ENCODE measurements at regions not wholly inside any gene's neighbourhood (a gene's known extent, or its start where the extent isn't known, plus 50 kb on each side); places are given as distances from the start of the nearest gene placed in this dataset.
"Not testable (repeated sequence)": the region's sequence is repeated elsewhere in the genome, so short reads cannot be mapped to it uniquely, and the experiment has no call there.

DNA sequence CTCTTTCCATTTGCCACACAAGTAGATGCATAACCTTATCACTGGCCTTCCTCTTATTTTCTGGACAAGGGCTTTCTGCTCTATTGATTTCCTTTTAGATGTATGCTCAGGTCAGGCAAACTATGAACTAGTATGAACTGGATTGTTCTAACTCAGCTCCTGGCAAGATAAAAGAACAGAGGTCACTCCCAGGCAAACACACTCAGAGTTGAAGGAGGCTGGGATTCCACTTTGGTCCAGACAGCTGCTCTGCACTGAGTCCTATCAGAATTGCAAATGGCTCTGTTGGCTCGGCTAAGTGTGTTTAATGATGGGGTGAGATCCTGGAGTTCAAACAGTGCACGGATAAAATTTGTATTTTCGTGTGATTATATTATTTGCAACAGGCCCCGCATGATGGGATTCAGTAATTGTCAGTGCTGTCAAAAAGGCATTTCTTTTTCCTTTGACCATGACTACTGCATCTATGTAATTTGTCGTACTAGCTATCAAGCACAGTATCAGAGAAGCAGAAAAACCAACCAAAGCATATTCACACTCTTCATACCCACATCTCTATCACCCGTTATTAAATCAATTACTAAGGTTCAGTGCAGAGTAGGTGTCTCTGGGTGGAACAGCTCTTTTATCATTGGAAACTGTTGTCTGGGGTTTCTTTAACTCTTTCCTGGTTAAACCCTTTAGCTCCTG is 288.1 kb upstream of the PRKCQ start:
- DNase-seq: no peak

DNA sequence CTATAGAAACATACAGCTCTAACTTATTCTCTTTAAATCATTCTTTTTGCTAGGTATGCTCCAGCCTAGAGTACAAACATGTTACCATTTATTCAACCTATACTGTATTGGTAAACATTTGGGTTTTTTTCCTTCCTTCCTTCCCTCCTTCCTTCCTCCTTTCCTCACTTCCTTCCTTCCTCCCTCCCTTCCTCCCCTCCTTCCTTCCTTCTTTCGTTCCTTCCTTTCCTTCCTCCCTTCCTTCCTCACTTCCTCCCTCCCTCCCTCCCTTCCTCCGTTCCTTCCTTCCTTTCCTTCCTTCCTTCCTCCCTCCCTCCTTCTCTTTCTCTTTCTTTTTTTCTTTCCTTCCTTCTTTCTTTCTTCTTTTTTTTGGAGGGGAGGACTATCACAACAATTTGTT is 286.7 kb upstream of the PRKCQ start:
- DNase-seq: no peak

DNA sequence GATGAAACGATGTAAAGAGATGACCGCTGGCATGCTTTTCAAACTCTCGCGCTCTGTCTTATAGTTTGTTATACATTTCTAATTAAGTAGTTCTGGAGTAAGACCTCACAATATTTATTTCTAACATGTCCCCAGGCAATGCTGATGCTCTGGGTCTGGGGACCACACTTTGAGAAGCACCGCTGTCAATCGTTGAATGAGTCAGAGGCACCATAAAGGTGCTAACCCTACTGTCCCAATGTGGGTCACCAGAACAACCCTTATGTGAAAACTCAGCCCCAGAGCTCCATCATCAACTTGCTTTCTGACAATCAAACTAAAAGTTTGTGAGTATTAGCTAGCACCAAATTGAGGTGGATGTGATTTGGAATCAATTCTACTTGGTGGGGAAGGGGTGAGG is 284.1 kb upstream of the PRKCQ start:
- no peak for DNase-seq

DNA sequence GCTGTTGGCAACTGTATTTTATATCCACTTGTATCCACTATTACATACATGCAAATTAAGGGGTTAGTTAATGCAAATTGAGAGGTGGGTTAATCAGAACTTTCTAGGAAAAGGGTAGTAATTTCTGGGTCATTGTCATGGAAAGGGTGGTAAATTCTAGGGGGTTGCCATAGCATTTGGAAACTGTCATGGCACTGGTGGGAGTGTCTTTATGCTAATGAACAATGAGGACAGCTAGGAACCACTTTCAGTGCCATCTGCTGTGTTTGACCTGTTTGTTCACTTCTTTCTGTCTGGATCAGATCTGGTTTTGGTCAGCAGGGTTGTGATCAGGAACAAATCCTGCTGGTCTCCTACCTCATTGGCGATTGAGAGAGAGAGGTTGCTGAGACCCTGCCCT is 283.3 kb upstream of the PRKCQ start:
- DNase-seq: no peak

DNA sequence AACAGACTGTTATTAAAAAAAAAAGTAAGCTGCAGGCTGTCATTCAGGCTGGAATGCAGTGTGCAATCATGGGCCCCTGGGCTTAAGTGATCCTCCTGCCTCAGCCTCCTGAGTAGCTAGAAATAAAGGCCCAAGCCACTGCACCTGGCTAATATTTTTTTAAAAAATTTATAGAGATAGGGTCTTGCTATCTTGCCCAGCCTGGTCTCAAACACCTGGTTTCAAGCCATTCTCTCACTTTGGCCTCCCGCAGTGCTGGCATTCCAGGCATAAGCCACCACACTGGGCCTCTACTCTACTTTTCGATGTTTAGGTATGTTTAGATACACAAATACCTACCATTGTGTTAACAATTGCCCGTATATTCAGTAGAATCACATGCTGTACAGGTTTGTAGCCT is 270.4 kb upstream of the PRKCQ start:
- no peak for DNase-seq

DNA sequence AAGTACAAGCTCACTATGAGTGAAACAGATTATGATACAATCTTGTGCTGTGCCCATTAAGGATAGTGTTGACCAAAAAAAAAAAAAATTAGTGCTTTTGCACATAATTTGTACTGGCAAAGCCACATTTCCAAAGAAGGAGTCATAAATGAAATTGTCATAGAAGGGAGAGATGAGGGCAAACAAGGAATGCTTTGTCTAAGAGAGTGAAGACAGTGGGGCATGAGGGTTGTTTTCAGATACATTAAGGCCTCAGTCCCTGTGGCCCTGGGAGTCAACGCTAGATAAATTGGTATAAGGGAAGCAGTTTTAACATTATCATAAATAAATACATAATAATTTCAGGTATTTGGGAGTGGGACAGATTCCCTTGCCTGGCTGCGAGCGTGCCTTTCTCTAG is 267.5 kb upstream of the PRKCQ start:
- no peak for DNase-seq

DNA sequence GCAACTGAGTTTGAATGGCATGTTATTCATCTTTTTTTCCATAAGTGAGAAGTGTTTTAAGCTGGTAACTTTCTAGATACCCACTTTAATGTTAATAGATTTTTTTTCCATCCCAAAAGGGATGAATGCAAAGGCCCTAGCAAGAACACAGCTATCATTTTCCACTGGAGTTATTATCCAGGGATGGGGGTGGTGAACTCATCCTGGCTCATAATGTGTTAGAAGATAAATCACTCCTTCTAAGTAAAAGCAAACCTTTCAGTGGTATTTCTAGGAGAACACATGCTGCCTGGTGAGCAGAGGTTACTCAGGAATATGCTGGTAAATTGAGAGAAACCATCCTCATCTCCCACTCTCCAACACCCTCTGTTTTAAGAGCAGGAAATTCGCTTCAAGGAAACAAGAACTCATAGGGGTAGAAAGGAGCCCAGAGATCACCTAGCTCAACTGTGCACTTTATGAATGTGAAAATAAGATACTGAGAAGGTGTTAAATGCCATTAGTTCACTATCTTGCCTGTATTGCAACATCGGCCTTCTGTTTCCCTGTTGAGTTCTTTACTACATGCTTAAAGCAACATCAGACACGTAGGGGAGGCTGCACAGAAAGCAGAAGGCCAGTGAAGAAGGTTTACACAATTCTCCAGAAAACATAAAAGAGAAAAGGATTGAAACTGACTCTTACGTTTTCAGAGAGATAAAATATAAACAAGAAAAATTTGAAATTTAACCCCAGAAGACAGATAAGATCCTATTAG is 264.0 kb upstream of the PRKCQ start:
- no peak for DNase-seq

DNA sequence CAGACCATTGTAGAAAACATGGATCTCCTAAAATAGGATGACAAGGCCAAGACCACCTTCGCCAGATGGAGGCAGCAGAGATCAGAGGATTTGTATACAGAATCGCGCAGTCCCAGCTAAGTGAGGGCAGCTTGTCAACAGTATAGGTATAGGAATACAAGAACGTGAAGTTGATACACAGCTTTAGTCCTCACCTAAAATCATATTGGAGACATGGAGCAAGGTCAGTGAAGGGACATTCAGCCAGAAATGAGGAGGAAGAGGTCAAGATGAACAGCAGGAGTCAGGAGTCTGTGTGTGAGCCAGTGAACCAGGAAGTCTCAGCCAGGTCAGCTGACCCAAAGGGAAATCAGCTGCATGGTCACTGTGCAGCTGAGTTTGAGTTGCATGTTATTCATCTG is 263.4 kb upstream of the PRKCQ start:
- DNase-seq: no peak

DNA sequence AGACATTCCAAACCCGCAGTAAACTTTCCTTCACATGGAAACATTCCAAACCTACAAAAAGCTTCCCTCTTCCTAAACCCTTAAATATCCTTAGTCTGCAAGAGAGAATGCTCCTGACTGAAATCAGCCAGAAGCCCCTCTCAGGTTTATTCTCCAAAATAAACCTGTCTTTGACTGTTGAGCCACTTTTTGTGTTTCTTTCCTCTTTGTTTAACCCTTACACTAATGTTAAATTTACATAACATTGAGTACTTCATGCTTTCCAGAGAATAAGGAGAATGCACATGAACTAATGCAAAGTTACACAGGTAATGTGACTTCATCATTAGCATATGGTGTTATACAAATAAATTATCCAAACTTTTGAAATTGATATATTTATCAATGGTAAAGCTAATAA is 262.6 kb upstream of the PRKCQ start:
- DNase-seq: no peak

DNA sequence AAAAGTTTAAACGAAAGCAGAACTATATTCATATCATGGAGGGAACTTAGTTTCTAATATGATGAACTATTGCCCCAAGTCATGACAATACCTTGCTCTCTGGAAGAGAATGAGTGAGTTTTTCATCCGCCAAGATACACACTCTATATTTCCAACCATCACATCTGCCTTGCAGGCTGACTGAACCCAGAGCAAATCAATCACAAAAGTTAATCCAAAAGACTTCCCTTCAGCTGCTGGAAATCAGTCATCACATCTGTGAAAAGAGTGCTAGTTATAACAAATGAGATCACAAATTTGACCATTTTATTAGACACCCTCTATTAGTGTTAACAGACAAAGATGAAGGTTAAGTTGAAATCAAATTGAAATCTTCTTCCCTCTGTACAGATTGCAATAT is 261.7 kb upstream of the PRKCQ start:
- DNase-seq: no peak

DNA sequence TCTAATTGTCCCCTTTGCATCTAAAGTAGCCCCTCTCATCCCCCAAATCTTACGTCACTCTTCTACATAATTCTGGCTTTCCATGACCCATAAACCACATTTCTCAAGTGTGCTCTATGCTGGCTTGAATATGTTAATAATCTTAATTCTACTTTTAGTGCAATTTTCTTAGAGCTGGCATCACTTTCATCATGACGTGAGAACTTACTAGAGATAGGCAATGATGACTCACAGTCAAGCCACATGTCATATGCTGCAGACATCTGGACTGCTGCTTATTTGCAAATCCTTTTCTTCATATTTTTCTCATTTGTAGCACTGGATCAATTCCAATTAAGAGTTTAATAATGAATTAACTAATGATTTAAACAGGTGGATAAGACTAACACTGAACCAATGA is 260.7 kb upstream of the PRKCQ start:
- DNase-seq: no peak

DNA sequence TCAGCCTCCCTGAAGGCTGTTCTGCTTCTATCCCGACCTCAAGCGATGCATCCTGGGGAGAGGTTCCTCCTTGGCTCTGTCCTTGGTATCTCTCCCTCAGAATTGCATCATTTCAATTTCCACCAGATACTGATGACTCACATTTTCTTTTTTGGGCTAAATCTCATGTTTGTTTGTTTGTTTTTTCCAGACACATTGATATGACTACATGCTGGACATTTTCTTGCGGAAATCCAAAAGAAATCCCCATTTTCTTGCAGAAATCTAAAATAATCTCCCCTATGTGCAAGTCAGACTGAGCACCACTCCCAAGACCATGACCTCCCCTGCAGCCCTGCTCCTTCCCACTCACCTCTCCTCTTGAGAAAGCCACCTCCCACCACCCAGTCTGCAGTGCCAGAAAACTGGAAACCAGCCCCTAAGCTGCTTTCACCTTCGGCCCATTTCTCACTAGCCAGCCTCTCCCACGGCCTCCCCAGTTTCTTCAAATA is 260.2 kb upstream of the PRKCQ start:
- no peak for DNase-seq

DNA sequence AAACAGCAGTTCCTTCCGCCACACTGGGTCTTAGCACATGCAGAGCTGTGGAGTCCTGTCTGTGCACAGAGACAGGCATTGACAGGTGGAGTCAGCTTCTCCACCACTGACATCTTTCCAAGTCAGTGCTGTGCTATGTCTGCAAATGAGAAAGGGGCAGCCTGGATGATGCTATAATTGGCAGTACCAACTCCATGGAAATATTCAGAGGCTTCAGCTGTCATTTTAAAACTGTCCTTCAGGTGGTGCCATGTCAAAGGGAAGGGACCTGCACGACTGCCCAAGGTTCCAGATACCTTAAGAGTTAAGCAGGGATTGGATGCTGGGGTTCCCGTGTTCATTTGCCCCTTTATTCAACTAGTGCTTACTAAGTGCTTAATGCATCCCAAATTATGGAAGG is 258.0 kb upstream of the PRKCQ start:
- DNase-seq: no peak

DNA sequence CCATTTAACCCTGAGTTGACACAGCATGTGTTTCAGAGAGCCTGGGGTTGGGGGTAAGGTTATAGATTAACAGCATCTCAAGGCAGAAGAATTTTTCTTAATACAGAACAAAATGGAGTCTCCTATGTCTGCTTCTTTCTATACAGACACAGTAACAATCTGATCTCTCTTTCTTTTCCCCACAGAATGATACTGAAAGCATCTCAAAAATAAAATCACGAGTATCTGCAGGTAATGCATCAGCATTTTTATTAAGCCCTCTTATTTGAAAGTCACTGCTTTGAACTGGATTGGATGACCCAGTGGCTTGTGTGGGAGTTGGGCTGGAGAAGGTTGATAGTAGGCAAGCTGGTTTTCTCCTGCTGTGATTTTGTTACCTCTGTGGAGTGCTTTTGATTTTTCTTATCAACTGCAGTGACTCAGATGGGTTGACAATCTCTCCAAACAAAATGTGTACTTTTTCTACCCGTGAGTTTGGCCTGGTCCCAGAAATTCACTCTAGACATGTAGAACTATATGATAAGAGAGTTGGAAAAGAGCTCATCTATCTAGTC is 253.5 kb upstream of the PRKCQ start:
- no peak for DNase-seq

DNA sequence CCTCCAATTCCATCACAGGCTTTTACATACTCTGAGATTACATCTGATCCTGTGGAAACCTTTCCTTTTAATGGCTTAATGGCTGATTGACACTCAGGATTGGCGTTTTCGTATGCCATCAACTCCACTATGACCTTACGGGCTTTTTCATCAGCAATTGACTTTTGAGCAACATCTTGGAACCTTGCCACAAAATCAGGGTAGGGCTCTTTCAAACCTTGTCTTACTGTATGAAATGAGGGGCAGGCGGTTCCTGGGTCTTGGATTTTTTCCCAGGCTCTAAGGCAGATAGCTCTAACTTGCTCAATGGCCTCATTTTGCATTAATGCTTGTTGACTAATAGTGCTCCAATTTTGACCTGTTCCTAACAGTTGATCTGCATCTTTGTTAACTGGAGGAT is 250.9 kb upstream of the PRKCQ start:
- not testable (repeated sequence) for DNase-seq

DNA sequence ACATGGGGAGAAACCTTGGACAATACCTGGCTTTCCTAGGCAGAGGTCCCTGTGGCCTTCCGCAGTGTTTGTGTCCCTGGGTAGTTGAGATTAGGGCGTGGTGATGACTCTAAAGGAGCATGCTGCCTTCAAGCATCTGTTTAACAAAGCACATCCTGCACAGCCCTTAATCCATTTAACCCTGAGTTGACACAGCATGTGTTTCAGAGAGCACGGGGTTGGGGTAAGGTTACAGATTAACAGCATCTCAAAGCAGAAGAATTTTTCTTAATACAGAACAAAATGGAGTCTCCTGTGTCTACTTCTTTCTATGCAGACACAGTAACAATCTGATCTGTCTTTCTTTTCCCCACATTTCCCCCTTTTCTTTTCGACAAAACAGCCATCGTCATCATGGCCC is 244.7 kb upstream of the PRKCQ start:
- not testable (repeated sequence) for DNase-seq

DNA sequence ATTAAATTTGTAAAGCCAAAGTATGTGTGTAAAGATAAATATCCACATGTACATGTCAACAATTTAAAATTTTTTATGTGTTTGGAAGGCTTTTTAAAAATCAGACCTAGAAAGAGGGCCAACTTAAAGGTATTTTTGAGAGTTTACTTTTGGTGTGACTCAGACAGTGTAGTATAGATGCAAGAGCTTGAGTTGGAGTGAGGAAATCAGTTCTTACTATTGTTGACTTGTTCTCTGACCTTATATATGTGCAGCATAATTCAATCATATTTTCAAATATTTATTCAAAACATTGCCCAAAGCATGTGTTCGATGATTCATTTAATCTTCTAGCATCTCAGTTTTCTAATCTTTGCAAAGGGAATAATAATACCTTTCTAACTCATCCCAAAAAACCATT is 243.7 kb upstream of the PRKCQ start:
- no peak for DNase-seq

DNA sequence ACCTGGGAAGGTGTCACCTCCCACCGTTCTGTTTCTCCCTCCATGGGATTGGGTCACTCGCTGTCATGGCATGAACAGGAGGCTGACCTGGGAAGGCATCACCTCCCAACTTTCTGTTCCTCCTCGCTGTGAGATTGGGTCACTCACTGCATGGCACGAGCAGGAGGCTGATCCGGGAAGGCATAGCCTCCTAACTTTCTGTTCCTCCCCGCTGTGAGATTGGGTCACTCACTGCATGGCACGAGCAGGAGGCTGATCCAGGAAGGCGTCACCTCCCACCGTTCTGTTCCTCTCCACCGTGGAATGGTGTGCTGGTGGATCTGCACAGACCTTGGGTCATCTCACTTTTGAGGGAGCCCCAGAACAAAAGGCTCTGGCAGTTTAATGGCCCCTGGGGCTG is 239.2 kb upstream of the PRKCQ start:
- no peak for DNase-seq

DNA sequence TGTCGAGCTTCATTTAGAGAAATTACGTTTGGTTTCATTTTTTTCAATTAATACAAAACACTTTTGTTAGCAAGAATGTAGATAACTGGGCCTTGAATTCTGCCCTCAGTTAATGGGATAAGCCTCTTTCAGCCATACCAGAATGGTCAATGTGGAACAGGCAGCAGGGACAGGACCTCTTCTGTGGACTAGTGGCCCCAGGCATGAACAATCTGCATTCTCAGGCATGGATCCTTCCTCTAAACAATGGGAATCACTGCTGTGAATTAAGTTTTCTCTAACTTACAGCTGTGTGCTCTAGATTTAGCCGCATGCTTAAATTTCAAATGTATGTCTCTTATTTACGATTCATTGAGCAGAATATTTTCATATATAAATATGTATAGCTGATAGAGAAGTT is 237.7 kb upstream of the PRKCQ start:
- no peak for DNase-seq

DNA sequence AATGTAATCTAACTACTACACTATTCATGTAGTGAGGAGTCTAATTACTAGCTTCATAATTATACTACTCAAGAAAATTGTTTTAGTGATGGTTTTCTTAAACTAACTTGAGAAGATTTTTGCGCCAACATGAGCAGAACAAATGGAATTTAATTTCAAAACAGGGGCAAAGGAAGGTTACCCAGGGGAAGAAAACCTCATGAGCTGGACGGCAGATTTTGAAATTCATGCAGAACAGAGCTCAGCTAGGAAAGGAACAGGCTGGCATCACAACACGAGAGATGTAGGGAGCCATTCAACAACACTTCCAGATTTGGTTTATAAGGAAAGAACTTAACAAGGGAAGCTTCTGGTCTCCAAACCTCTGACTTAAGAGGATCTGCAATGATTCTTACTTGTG is 235.3 kb upstream of the PRKCQ start:
- DNase-seq: no peak

DNA sequence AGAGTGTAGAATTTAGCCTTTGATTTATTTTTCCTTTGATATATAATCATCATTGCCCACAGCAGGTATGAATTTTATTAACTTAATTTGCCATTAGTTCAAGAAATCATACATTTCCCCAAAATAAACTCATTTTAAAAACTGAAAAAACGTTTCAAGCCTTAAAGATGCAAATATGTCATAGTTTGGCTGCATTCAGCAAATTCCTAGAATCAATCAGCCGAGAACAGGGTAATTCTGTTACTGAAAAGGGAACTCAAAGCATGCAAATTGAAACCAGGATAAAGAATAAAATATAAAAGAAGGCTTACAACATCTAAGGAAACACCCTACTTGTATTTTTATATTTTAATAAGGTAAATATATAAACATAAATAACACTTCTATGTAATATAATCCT is 233.8 kb upstream of the PRKCQ start:
- no peak for DNase-seq

DNA sequence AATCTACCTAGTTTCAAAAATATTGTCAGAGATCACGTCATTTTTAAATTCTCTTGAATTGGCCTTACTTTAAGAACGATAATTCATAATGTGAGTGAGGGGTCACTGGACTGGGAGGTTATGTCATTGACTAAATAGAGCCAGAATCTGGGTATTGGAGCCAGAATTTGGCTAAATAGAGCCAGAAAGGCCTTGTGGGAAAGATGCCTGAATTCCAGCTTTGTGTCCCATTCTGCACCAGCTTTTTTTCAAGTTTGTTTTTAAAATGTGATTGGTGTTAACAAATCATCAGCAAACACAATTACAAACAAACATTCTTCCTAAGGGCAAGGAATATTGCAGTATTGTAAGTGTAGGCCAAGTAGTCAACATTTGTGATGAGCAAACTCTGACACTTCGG is 233.2 kb upstream of the PRKCQ start:
- DNase-seq: no peak

DNA sequence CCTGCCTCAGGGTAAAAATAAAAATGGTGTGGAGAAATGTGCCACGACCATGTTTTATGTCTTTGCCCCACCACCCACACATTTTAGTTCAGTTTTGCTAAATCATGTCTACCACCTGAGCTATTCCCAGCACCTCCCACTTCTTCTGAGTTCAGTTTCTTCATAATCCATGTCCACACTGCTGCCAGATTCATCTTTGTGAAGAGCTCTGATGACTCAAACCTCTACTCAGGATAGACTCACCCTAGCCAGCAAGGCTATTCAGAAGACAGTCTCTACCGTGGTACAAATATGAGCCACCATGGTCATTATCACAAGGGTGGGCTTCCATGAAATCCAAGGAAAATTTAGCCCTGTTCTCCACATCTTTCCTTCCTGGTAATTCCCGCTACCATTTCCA is 231.1 kb upstream of the PRKCQ start:
- no peak for DNase-seq

DNA sequence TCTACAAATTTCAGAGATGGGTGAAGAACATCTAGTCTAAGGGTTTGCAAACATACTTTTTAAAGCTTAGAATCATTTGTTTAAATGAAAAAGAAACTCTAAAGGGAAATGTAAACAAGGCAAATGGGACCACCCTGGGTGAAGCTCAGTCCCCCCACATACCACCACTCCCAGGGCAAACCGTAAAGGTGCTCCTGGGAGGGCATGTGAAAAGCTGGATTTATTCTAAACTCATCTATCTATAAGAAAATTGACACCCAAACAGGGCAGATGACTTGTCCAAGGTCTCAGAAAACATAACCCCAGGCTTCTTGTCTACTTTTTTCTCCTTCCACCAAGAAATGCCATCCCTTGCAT is 223.3 kb upstream of the PRKCQ start:
- DNase-seq: no peak

Measured in activated naive CD4-positive, alpha-beta T cell (primary cell).